Activated CD4-positive, alpha-beta T cell treated with anti-CD3 and anti-CD28 coated beads, Interleukin-10, Interleukin-2, amounts not matched to agents 100 ng/mL and 50 ng/mL, durations not matched to agents 16 hours and 8 hours (primary cell): ENCODE measurements at regions not wholly inside any gene's neighbourhood (a gene's known extent, or its start where the extent isn't known, plus 50 kb on each side); places are given as distances from the start of the nearest gene placed in this dataset.
"Not testable (repeated sequence)": the region's sequence is repeated elsewhere in the genome, so short reads cannot be mapped to it uniquely, and the experiment has no call there.

Experiments
- DNase-seq: peaks from one replicate; pipeline ENCODE4 v3.0.0-alpha.2; 2020

GRCh38 chr7:54292171-54292925 is 249.8 kb upstream of the VSTM2A start:
- no peak for DNase-seq

GRCh38 chr7:54299426-54299825 is 242.7 kb upstream of the VSTM2A start:
- no peak for DNase-seq

GRCh38 chr7:54315955-54316354 is 226.2 kb upstream of the VSTM2A start:
- not testable (repeated sequence) for DNase-seq

GRCh38 chr7:54326592-54327167 is 215.5 kb upstream of the VSTM2A start:
- DNase-seq, result no peak

GRCh38 chr7:54330216-54330800 is 211.9 kb upstream of the VSTM2A start:
- no peak for DNase-seq

GRCh38 chr7:54331311-54331710 is 210.9 kb upstream of the VSTM2A start:
- no peak for DNase-seq

GRCh38 chr7:54332301-54332700 is 209.9 kb upstream of the VSTM2A start:
- DNase-seq, result no peak

GRCh38 chr7:54333952-54334351 is 208.2 kb upstream of the VSTM2A start:
- DNase-seq, result no peak

- no peak for DNase-seq
Measured at GRCh38 chr7:54336800-54337199, 205.4 kb upstream of the VSTM2A start.

GRCh38 chr7:54337466-54337865 is 204.7 kb upstream of the VSTM2A start:
- DNase-seq, result no peak

- no peak for DNase-seq
Measured at GRCh38 chr7:54338319-54338718, 203.9 kb upstream of the VSTM2A start.

GRCh38 chr7:54339073-54339472 is 203.1 kb upstream of the VSTM2A start:
- DNase-seq, result no peak

- no peak for DNase-seq
Measured at GRCh38 chr7:54342458-54342857, 199.7 kb upstream of the VSTM2A start.

- no peak for DNase-seq
Measured at GRCh38 chr7:54343511-54343910, 198.7 kb upstream of the VSTM2A start.

- DNase-seq, result no peak
Measured at GRCh38 chr7:54345746-54346145, 196.4 kb upstream of the VSTM2A start.

- DNase-seq, result no peak
Measured at GRCh38 chr7:54349229-54349628, 192.9 kb upstream of the VSTM2A start.

- no peak for DNase-seq
Measured at GRCh38 chr7:54354436-54354835, 187.7 kb upstream of the VSTM2A start.

- DNase-seq, result no peak
Measured at GRCh38 chr7:54355842-54356241, 186.3 kb upstream of the VSTM2A start.

GRCh38 chr7:54360075-54360840 is 181.9 kb upstream of the VSTM2A start:
- DNase-seq, result no peak

- no peak for DNase-seq
Measured at GRCh38 chr7:54390565-54390964, 151.6 kb upstream of the VSTM2A start.

- DNase-seq, result no peak
Measured at GRCh38 chr7:54392935-54393334, 149.2 kb upstream of the VSTM2A start.

- no peak for DNase-seq
Measured at GRCh38 chr7:54394834-54395233, 147.3 kb upstream of the VSTM2A start.

- DNase-seq, result no peak
Measured at GRCh38 chr7:54397836-54398612, 144.2 kb upstream of the VSTM2A start.
